H9 (cell line): ENCODE measurements at regions not wholly inside any gene's neighbourhood (a gene's known extent, or its start where the extent isn't known, plus 50 kb on each side); places are given as distances from the start of the nearest gene placed in this dataset.

Experiments used
- DNase-seq: peaks from one replicate; pipeline ENCODE4 v3.0.0-alpha.2; 2017
- H2AFZ ChIP-seq: one replicate; pipeline ENCODE4 v1.6.1; 2013; ENCODE audit warnings: mild to moderate bottlenecking, low read length, control low read depth, moderate library complexity
- H2AK5ac ChIP-seq: 2 replicates; pipeline ENCODE4 v1.6.1; 2013; ENCODE audit warnings: low read length, control low read depth, mixed read lengths; ENCODE audit not compliant: insufficient read length
- H2BK120ac ChIP-seq: one replicate; pipeline ENCODE4 v1.6.1; 2013; ENCODE audit warnings: low read depth, mild to moderate bottlenecking, low read length, control low read depth, inconsistent platforms; ENCODE audit not compliant: poor library complexity, severe bottlenecking
- H2BK12ac ChIP-seq: 2 replicates; pipeline ENCODE4 v1.6.1; 2013; ENCODE audit warnings: low read length, control low read depth, mixed read lengths, low read depth; ENCODE audit not compliant: insufficient read length
- H2BK15ac ChIP-seq: 2 replicates; pipeline ENCODE4 v1.6.1; 2013; ENCODE audit warnings: low read depth, low read length, control low read depth
- H2BK20ac ChIP-seq: one replicate; pipeline ENCODE4 v1.6.1; 2013; ENCODE audit warnings: low read depth, mild to moderate bottlenecking, low read length, control low read depth, inconsistent platforms; ENCODE audit not compliant: poor library complexity, severe bottlenecking
- H2BK5ac ChIP-seq: 2 replicates; pipeline ENCODE4 v1.6.1; 2013; ENCODE audit warnings: low read length, control low read depth, mixed read lengths; ENCODE audit not compliant: insufficient read length
- H3K14ac ChIP-seq: 2 replicates; pipeline ENCODE4 v1.6.1; 2013; ENCODE audit warnings: low read length, control low read depth; ENCODE audit not compliant: insufficient read depth
- H3K18ac ChIP-seq: 2 replicates; pipeline ENCODE4 v1.6.1; 2013; ENCODE audit warnings: low read depth, mild to moderate bottlenecking, mixed read lengths, low read length, control low read depth; ENCODE audit not compliant: insufficient read length
- H3K23ac ChIP-seq: 2 replicates; pipeline ENCODE4 v1.6.1; 2013; ENCODE audit warnings: low read length, control low read depth, mixed read lengths, low read depth; ENCODE audit not compliant: insufficient read length
- H3K23me2 ChIP-seq: 2 replicates; pipeline ENCODE4 v1.6.1; 2013; ENCODE audit warnings: low read depth, mild to moderate bottlenecking, mixed read lengths, low read length, control low read depth; ENCODE audit not compliant: insufficient read length, poor library complexity, severe bottlenecking
- H3K27ac ChIP-seq: 2 replicates; pipeline ENCODE4 v1.5.1; 2013; ENCODE audit warnings: low read length, control low read depth, mixed read lengths, low read depth; ENCODE audit not compliant: insufficient read length
- H3K27me3 ChIP-seq: 2 replicates; pipeline ENCODE4 v1.6.1; 2013; ENCODE audit warnings: low read length, control low read depth, inconsistent platforms; ENCODE audit not compliant: insufficient read depth
- H3K4ac ChIP-seq: 2 replicates; pipeline ENCODE4 v1.6.1; 2013; ENCODE audit warnings: low read depth, mild to moderate bottlenecking, control low read depth, inconsistent platforms, low read length, moderate library complexity
- H3K4me1 ChIP-seq: 2 replicates; pipeline ENCODE4 v1.6.1; 2013; ENCODE audit warnings: low read length, control low read depth, inconsistent platforms; ENCODE audit not compliant: insufficient read depth
- H3K4me2 ChIP-seq: 2 replicates; pipeline ENCODE4 v1.6.1; 2013; ENCODE audit warnings: low read length, control low read depth, mixed read lengths; ENCODE audit not compliant: insufficient read length, insufficient read depth
- H3K56ac ChIP-seq: 2 replicates; pipeline ENCODE4 v1.6.1; 2013; ENCODE audit warnings: low read depth, mild to moderate bottlenecking, mixed read lengths, low read length, control low read depth; ENCODE audit not compliant: insufficient read length
- H3K79me1 ChIP-seq: 2 replicates; pipeline ENCODE4 v1.6.1; 2013; ENCODE audit warnings: low read depth, mild to moderate bottlenecking, moderate library complexity, low read length, control low read depth, inconsistent platforms; ENCODE audit not compliant: insufficient read depth, poor library complexity, severe bottlenecking
- H3K79me2 ChIP-seq: 2 replicates; pipeline ENCODE4 v1.6.1; 2013; ENCODE audit warnings: low read length, control low read depth, inconsistent platforms; ENCODE audit not compliant: insufficient read depth
- H3K9ac ChIP-seq: 2 replicates; pipeline ENCODE4 v1.6.1; 2013; ENCODE audit warnings: low read length, control low read depth, mixed read lengths; ENCODE audit not compliant: insufficient read length; ENCODE audit errors: extremely low read depth
- H3K9me3 ChIP-seq: one replicate; pipeline ENCODE4 v1.6.1; 2013; ENCODE audit warnings: low read depth, low read length, inconsistent platforms; ENCODE audit not compliant: control insufficient read depth
- H3T11ph ChIP-seq: one replicate; pipeline ENCODE4 v1.6.1; 2013; ENCODE audit warnings: mild to moderate bottlenecking, low read length, control low read depth, inconsistent platforms
- H4K20me1 ChIP-seq: one replicate; pipeline ENCODE4 v1.6.1; 2013; ENCODE audit not compliant: control insufficient read depth, insufficient read length, insufficient read depth
- H4K5ac ChIP-seq: 2 replicates; pipeline ENCODE4 v1.6.1; 2013; ENCODE audit warnings: low read depth, mild to moderate bottlenecking, mixed read lengths, low read length, control low read depth; ENCODE audit not compliant: insufficient read length
- H4K8ac ChIP-seq: replicated peaks from 2 replicates; pipeline ENCODE4 v1.6.1; 2013; ENCODE audit warnings: low read length, control low read depth, mixed read lengths, low read depth; ENCODE audit not compliant: insufficient read length
- H4K91ac ChIP-seq: 2 replicates; pipeline ENCODE4 v1.6.1; 2013; ENCODE audit warnings: low read depth, mild to moderate bottlenecking, moderate library complexity, mixed read lengths, low read length, control low read depth; ENCODE audit not compliant: insufficient read length
- H3K27ac Mint-ChIP-seq, 3 experiments: 2 replicates in 2 of 3; 3 replicates in 1 of 3; pipeline ENCODE4 v1.8.0; 2020 to 2021; ENCODE audit warnings: mixed read lengths in 3 of 3, mild to moderate bottlenecking in 1 of 3, moderate library complexity in 1 of 3
- H3K27me3 Mint-ChIP-seq: 2 replicates; pipeline ENCODE4 v1.8.0; 2021; ENCODE audit warnings: low read depth, mild to moderate bottlenecking, moderate library complexity, mixed read lengths
- H3K36me3 Mint-ChIP-seq, 3 experiments: 2 replicates in 2 of 3; 3 replicates in 1 of 3; pipeline ENCODE4 v1.8.0; 2020 to 2021; ENCODE audit warnings: low read depth in 3 of 3, mixed read lengths in 3 of 3; ENCODE audit not compliant: insufficient read depth in 1 of 3
- H3K4me1 Mint-ChIP-seq, 2 experiments: 2 replicates each; pipeline ENCODE4 v1.8.0; 2020; ENCODE audit warnings: mixed read lengths in 2 of 2
- H3K4me3 Mint-ChIP-seq, 2 experiments: 2 replicates in 1 of 2; 3 replicates in 1 of 2; pipeline ENCODE4 v1.8.0; 2020 to 2021; ENCODE audit warnings: mild to moderate bottlenecking in 2 of 2, mixed read lengths in 2 of 2, moderate library complexity in 1 of 2
- H3K9me3 Mint-ChIP-seq, 2 experiments: 2 replicates in 1 of 2; 3 replicates in 1 of 2; pipeline ENCODE4 v1.8.0; 2020; ENCODE audit warnings: mild to moderate bottlenecking in 2 of 2, mixed read lengths in 2 of 2, moderate library complexity in 1 of 2
- WGBS: extraction: QIAGEN DNeasy Blood & Tissue Kit; methylation state at CpG from one replicate; pipeline ENCODE4 v1.1.7; 2013; ENCODE audit warnings: missing lambda C conversion rate, low lambda C conversion rate, mixed read lengths; ENCODE audit not compliant: insufficient read length; ENCODE audit errors: extremely low coverage; 5-methylcytosine and 5-hydroxymethylcytosine counted together
- TF ChIP-seq, protein P1 (sequence below): fragments of 200-600 bp; sonication (generic); conservative IDR thresholded peaks from 3 replicates; pipeline ENCODE4 v1.8.0; 2021; ENCODE audit warnings: antibody characterized with exemption, mild to moderate bottlenecking

DNA sequence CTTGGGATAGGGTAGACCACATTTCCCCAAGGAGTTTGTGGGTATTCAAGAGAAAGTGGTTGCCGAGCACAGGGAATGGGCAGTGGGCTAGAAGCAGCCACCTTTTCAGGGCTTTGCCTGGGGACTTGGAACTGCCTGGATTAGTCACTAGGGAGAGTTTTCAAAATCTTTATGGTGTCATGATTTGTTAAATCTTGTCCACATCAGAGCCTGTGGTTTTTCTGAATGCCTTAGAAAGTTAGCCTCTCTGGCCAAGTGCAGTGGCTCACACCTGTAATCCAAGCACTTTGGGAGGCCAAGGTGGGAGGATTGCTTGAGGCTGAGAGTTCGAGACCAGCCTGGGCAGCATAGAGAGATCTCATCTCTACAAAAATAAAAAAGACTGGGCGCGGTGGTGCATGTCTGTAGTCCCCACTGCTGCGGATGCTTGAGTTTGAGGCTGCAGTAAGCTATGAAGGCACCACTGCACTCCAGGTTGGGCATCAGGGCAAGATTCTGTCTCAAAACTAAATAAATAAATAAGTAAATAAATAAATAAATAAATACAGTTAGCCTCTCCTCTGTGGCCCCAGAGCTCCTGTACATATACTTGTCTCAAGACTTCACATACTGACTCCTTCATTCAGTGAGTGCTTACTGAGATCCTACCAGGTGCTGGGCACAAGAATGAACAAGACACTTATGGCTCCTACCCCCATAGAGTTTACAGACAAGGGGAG, 76.3 kb upstream of the HNF1B start:
- TF ChIP-seq, protein P1, sequence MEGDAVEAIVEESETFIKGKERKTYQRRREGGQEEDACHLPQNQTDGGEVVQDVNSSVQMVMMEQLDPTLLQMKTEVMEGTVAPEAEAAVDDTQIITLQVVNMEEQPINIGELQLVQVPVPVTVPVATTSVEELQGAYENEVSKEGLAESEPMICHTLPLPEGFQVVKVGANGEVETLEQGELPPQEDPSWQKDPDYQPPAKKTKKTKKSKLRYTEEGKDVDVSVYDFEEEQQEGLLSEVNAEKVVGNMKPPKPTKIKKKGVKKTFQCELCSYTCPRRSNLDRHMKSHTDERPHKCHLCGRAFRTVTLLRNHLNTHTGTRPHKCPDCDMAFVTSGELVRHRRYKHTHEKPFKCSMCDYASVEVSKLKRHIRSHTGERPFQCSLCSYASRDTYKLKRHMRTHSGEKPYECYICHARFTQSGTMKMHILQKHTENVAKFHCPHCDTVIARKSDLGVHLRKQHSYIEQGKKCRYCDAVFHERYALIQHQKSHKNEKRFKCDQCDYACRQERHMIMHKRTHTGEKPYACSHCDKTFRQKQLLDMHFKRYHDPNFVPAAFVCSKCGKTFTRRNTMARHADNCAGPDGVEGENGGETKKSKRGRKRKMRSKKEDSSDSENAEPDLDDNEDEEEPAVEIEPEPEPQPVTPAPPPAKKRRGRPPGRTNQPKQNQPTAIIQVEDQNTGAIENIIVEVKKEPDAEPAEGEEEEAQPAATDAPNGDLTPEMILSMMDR, result no peak
- Histone ChIP-seq H3K27ac (no peak overlapping the region), H3K14ac (no peak overlapping the region), H3K4me2 (no peak overlapping the region), H3K9ac (no peak overlapping the region), H4K5ac (no peak overlapping the region), H2BK20ac (no peak overlapping the region), H4K91ac (no peak overlapping the region), H3K4me1 (no peaks in the 10 kb centered on the region), H3K27me3 (no peaks in the 10 kb centered on the region), H3K79me1 (no peaks in the 10 kb centered on the region), H2BK5ac (no peak overlapping the region), H2AK5ac (no peak overlapping the region), H3K23ac (no peak overlapping the region), H2AFZ (no peak overlapping the region), H3K23me2 (no peaks in the 10 kb centered on the region), H3K4ac (no peak overlapping the region), H3K56ac (no peak overlapping the region), H4K8ac (no peak overlapping the region), H2BK120ac (no peak overlapping the region), H2BK12ac (no peak overlapping the region), H3K9me3 (no peaks in the 10 kb centered on the region), H2BK15ac (no peak overlapping the region), H3T11ph (no peak overlapping the region), H3K18ac (no peak overlapping the region), H4K20me1 (no peaks in the 10 kb centered on the region), H3K79me2 (no peaks in the 10 kb centered on the region)
- no peak for DNase-seq
- H3K36me3 Mint-ChIP-seq, result no peaks in the 10 kb centered on the region
- H3K9me3 Mint-ChIP-seq, result no peaks in the 10 kb centered on the region
- no peaks in the 10 kb centered on the region; the same call in 1 of the 2 replicates for H3K27me3 Mint-ChIP-seq
- WGBS, result no CpG with 5 or more reads among the region's 5 CpGs
- no peak overlapping the region for H3K4me3 Mint-ChIP-seq
- H3K4me1 Mint-ChIP-seq, result peaks cover 7 to 10% of the 10 kb centered on the region in 2 experiments
- no peak overlapping the region for H3K27ac Mint-ChIP-seq
